CD14-positive monocyte (primary cell): ENCODE measurements at regions not wholly inside any gene's neighbourhood (a gene's known extent, or its start where the extent isn't known, plus 50 kb on each side); places are given as distances from the start of the nearest gene placed in this dataset.

Experiments used
- DNase-seq, 3 donors: peaks; one replicate each; pipeline ENCODE4 v3.0.0-alpha.2; 2011 to 2022
- H2AFZ ChIP-seq: 2 replicates; pipeline ENCODE4 v1.6.0; 2012; ENCODE audit warnings: mild to moderate bottlenecking, low read depth, low read length, inconsistent platforms; ENCODE audit not compliant: insufficient read depth, poor library complexity, severe bottlenecking
- H3K27ac ChIP-seq, 2 donors: 1 replicate in 1 of 2; 2 replicates in 1 of 2; pipeline ENCODE4 v1.5.1; 2012 to 2013; ENCODE audit warnings: low read length in 2 of 2, control low read depth in 1 of 2, inconsistent platforms in 1 of 2, low read depth in 1 of 2, mild to moderate bottlenecking in 1 of 2
- H3K27me3 ChIP-seq, 2 donors: one replicate each; pipeline versions ENCODE4 v1.6.0 to v1.6.1; 2011 to 2013; ENCODE audit warnings: low read length in 2 of 2; ENCODE audit not compliant: control insufficient read depth in 2 of 2, insufficient read depth in 2 of 2
- H3K36me3 ChIP-seq, 2 donors: replicated peaks in 1 of 2; 1 replicate in 1 of 2; 2 replicates in 1 of 2; pipeline versions ENCODE4 v1.5.1 to v1.6.1; 2012 to 2013; ENCODE audit warnings: low read length in 2 of 2, control low read depth in 1 of 2, inconsistent platforms in 1 of 2, mild to moderate bottlenecking in 1 of 2; ENCODE audit not compliant: insufficient read depth in 2 of 2, control insufficient read depth in 1 of 2
- H3K4me1 ChIP-seq, 2 donors: 1 replicate in 1 of 2; 2 replicates in 1 of 2; pipeline versions ENCODE4 v1.5.1 to v1.6.1; 2012 to 2013; ENCODE audit warnings: low read length in 2 of 2, control low read depth in 1 of 2, inconsistent platforms in 1 of 2, mild to moderate bottlenecking in 1 of 2, moderate library complexity in 1 of 2; ENCODE audit not compliant: insufficient read depth in 2 of 2, control insufficient read depth in 1 of 2
- H3K4me2 ChIP-seq: replicated peaks from 2 replicates; pipeline ENCODE3; 2012; ENCODE audit warnings: low read length, moderate library complexity, mild to moderate bottlenecking; ENCODE audit not compliant: poor library complexity, severe bottlenecking; ENCODE audit errors: extremely low read depth
- H3K4me3 ChIP-seq, 3 experiments: fragments of 200-600 bp in 1 of 3; sonication (generic) in 1 of 3; replicated peaks in 1 of 3; 1 replicate in 2 of 3; 2 replicates in 1 of 3; pipeline ENCODE4 v1.5.1; 2011 to 2013; ENCODE audit warnings: low read length in 3 of 3, mild to moderate bottlenecking in 3 of 3, control low read depth in 2 of 3, low read depth in 2 of 3, inconsistent platforms in 1 of 3, moderate library complexity in 1 of 3
- H3K79me2 ChIP-seq: 2 replicates; pipeline ENCODE4 v1.6.0; 2012; ENCODE audit warnings: mild to moderate bottlenecking, control low read depth, inconsistent platforms, low read length, moderate library complexity; ENCODE audit not compliant: insufficient read depth
- H3K9ac ChIP-seq: 2 replicates; pipeline ENCODE4 v1.6.0; 2017; ENCODE audit warnings: low read length, mild to moderate bottlenecking; ENCODE audit not compliant: insufficient read depth, poor library complexity, severe bottlenecking
- H3K9me3 ChIP-seq, 2 donors: replicated peaks in 1 of 2; 1 replicate in 1 of 2; 2 replicates in 1 of 2; pipeline versions ENCODE4 v1.5.1 to v1.6.1; 2012 to 2013; ENCODE audit warnings: low read length in 2 of 2, control low read depth in 1 of 2; ENCODE audit not compliant: control insufficient read depth in 1 of 2, insufficient read depth in 1 of 2
- H4K20me1 ChIP-seq: 2 replicates; pipeline ENCODE4 v1.6.0; 2012; ENCODE audit warnings: mild to moderate bottlenecking, low read length, control low read depth, moderate library complexity; ENCODE audit not compliant: insufficient read depth
- H3K27ac Mint-ChIP-seq, 7 donors: one replicate each; pipeline ENCODE4 v1.8.0; 2020; ENCODE audit warnings: mild to moderate bottlenecking in 7 of 7, mixed read lengths in 7 of 7, moderate library complexity in 6 of 7, inconsistent platforms in 2 of 7
- H3K27me3 Mint-ChIP-seq, 3 donors: one replicate each; pipeline ENCODE4 v1.8.0; 2021 to 2022; ENCODE audit warnings: low read depth in 3 of 3, mild to moderate bottlenecking in 3 of 3, mixed read lengths in 3 of 3, moderate library complexity in 3 of 3, inconsistent platforms in 1 of 3
- H3K36me3 Mint-ChIP-seq, 2 donors: one replicate each; pipeline ENCODE4 v1.8.0; 2020; ENCODE audit warnings: mixed read lengths in 2 of 2, inconsistent platforms in 1 of 2, mild to moderate bottlenecking in 1 of 2
- H3K4me1 Mint-ChIP-seq: one replicate; pipeline ENCODE4 v1.8.0; 2020; ENCODE audit warnings: mild to moderate bottlenecking, mixed read lengths
- H3K4me3 Mint-ChIP-seq, 2 donors: one replicate each; pipeline ENCODE4 v1.8.0; 2020; ENCODE audit warnings: mild to moderate bottlenecking in 2 of 2, mixed read lengths in 2 of 2, moderate library complexity in 1 of 2
- H3K9me3 Mint-ChIP-seq, 7 donors: one replicate each; pipeline ENCODE4 v1.8.0; 2020 to 2022; ENCODE audit warnings: mixed read lengths in 7 of 7, mild to moderate bottlenecking in 6 of 7, moderate library complexity in 6 of 7, inconsistent platforms in 2 of 7
- CTCF ChIP-seq: fragments of 200-600 bp; IDR thresholded peaks from one replicate; pipeline ENCODE4 v1.8.0; 2022; ENCODE audit warnings: antibody characterized with exemption, mild to moderate bottlenecking
- WGBS: methylation state at CpG from one replicate; pipeline ENCODE4 v1.1.5; 2013; ENCODE audit warnings: missing lambda C conversion rate; ENCODE audit not compliant: insufficient coverage; 5-methylcytosine and 5-hydroxymethylcytosine counted together
- intact Hi-C, 2 donors: fragments of 100-400 bp; cut with micrococcal nuclease; formaldehyde crosslinking; loops; one replicate each; pipeline versions ENCODE4 v1.15.0 to v1.15.1; 2023

- H3K27me3 ChIP-seq, result no peaks in the 10 kb centered on the region
- Mint-ChIP-seq H3K4me3 (no peak overlapping the region), H3K4me1 (no peaks in the 10 kb centered on the region), H3K27me3 (peaks cover 0 to 2% (median 0%) of the 10 kb centered on the region in 3 donors), H3K36me3 (no peaks in the 10 kb centered on the region), H3K9me3 (peaks cover 0 to 9% (median 3%) of the 10 kb centered on the region in 7 donors), H3K27ac (no peak overlapping the region)
- no peak for TF ChIP-seq CTCF
- no peaks in the 10 kb centered on the region for H4K20me1 ChIP-seq
- no CpG with 5 or more reads among the region's 2 CpGs for WGBS
- H2AFZ ChIP-seq, result no peak overlapping the region
- H3K36me3 ChIP-seq, result no peaks in the 10 kb centered on the region
- intact Hi-C loops, result no loop called here
- no peak overlapping the region for H3K9ac ChIP-seq
- H3K27ac ChIP-seq, result no peak overlapping the region
- no peak overlapping the region for H3K4me3 ChIP-seq
- no peak overlapping the region for H3K4me2 ChIP-seq
- no peaks in the 10 kb centered on the region for H3K79me2 ChIP-seq
- DNase-seq, result no peak
- H3K9me3 ChIP-seq, result no peaks in the 10 kb centered on the region
- H3K4me1 ChIP-seq, result no peaks in the 10 kb centered on the region
These were observed 1103.3 kb upstream of the NRXN1 start for GRCh38 chr2:52135235-52135634.

GRCh38 chr2:52128081-52128480 is 1096.1 kb upstream of the NRXN1 start:
- H3K9me3 ChIP-seq, result peaks cover 0 to 4% of the 10 kb centered on the region in 2 donors
- Mint-ChIP-seq H3K27ac (no peak overlapping the region), H3K4me3 (no peak overlapping the region), H3K27me3 (no peaks in the 10 kb centered on the region), H3K36me3 (no peaks in the 10 kb centered on the region), H3K4me1 (no peaks in the 10 kb centered on the region), H3K9me3 (peaks cover 1 to 6% (median 3%) of the 10 kb centered on the region in 7 donors)
- intact Hi-C loops, result no loop called here
- no peak overlapping the region for H3K4me3 ChIP-seq
- H3K27ac ChIP-seq, result no peak overlapping the region
- no peaks in the 10 kb centered on the region for H3K79me2 ChIP-seq
- no CpG with 5 or more reads among the region's 3 CpGs for WGBS
- H3K27me3 ChIP-seq, result no peaks in the 10 kb centered on the region
- H3K4me1 ChIP-seq, result no peaks in the 10 kb centered on the region
- no peaks in the 10 kb centered on the region for H4K20me1 ChIP-seq
- H2AFZ ChIP-seq, result no peak overlapping the region
- no peak for TF ChIP-seq CTCF
- no peak for DNase-seq
- no peak overlapping the region for H3K9ac ChIP-seq
- no peak overlapping the region for H3K4me2 ChIP-seq
- H3K36me3 ChIP-seq, result no peaks in the 10 kb centered on the region
